Bronchial epithelial cell (primary cell): ENCODE measurements at regions not wholly inside any gene's neighbourhood (a gene's known extent, or its start where the extent isn't known, plus 50 kb on each side); places are given as distances from the start of the nearest gene placed in this dataset.

Source experiments
- DNase-seq: peaks from one replicate; pipeline ENCODE4 v3.0.0-alpha.2; 2010; ENCODE audit warnings: low read depth
- FAIRE-seq: peaks from 2 replicates; lab custom pipeline; 2011; peaks lifted over from hg19 to GRCh38; lab: Jason Lieb, UNC
- H3K27me3 ChIP-seq: 2 replicates; pipeline ENCODE4 v1.5.1; 2011; ENCODE audit warnings: low read length; ENCODE audit not compliant: control insufficient read depth, insufficient read depth
- H3K36me3 ChIP-seq: 2 replicates; pipeline ENCODE4 v1.5.1; 2011; ENCODE audit warnings: low read length; ENCODE audit not compliant: control insufficient read depth, insufficient read depth
- H3K4me3 ChIP-seq: 2 replicates; pipeline ENCODE4 v1.5.1; 2011; ENCODE audit warnings: mild to moderate bottlenecking, low read depth, low read length, control low read depth
- CTCF ChIP-seq: IDR thresholded peaks from 2 replicates; pipeline ENCODE4 v1.5.1; 2011; ENCODE audit warnings: mild to moderate bottlenecking, moderate library complexity, low read length, control low read depth, inconsistent platforms; ENCODE audit not compliant: insufficient read depth, severe bottlenecking

- FAIRE-seq (no peak), DNase-seq (no peak)
These were observed 120.9 kb upstream of the CPSF6 start for GRCh38 chr12:69118516-69118915.

GRCh38 chr12:69119770-69120169, 119.6 kb upstream of the CPSF6 start:
- H3K36me3 ChIP-seq = no peaks in the 10 kb centered on the region
- DNase-seq = no peak
- no peaks in the 10 kb centered on the region for H3K27me3 ChIP-seq
- no peak for FAIRE-seq
- H3K4me3 ChIP-seq = no peak overlapping the region
- TF ChIP-seq CTCF = no peak

More at GRCh38 chr12:69118516-69118915, 120.9 kb upstream of the CPSF6 start:
- TF ChIP-seq CTCF = no peak
- H3K27me3 ChIP-seq = no peaks in the 10 kb centered on the region
- no peak overlapping the region for H3K4me3 ChIP-seq
- no peaks in the 10 kb centered on the region for H3K36me3 ChIP-seq

- H3K36me3 ChIP-seq = no peaks in the 10 kb centered on the region
- TF ChIP-seq CTCF = no peak
- no peak for DNase-seq
- no peaks in the 10 kb centered on the region for H3K27me3 ChIP-seq
- H3K4me3 ChIP-seq = no peak overlapping the region
- FAIRE-seq = no peak
These were observed 119.0 kb upstream of the CPSF6 start for GRCh38 chr12:69120354-69120753.

- no peak for TF ChIP-seq CTCF
These were observed 116.1 kb upstream of the CPSF6 start for GRCh38 chr12:69123311-69123710.

GRCh38 chr12:69123919-69124638, 115.3 kb upstream of the CPSF6 start:
- no peak for FAIRE-seq
- TF ChIP-seq CTCF = no peak

More at GRCh38 chr12:69123311-69123710, 116.1 kb upstream of the CPSF6 start:
- H3K27me3 ChIP-seq = no peaks in the 10 kb centered on the region
- FAIRE-seq (no peak), DNase-seq (no peak)
- H3K36me3 ChIP-seq = no peaks in the 10 kb centered on the region
- no peak overlapping the region for H3K4me3 ChIP-seq

GRCh38 chr12:69129017-69129416, 110.4 kb upstream of the CPSF6 start:
- FAIRE-seq = no peak
- TF ChIP-seq CTCF = no peak
- Histone ChIP-seq H3K27me3 (no peaks in the 10 kb centered on the region), H3K36me3 (no peaks in the 10 kb centered on the region), H3K4me3 (no peak overlapping the region)
- DNase-seq = peak; percentile 3

More at GRCh38 chr12:69123919-69124638, 115.3 kb upstream of the CPSF6 start:
- Histone ChIP-seq H3K27me3 (no peaks in the 10 kb centered on the region), H3K36me3 (no peaks in the 10 kb centered on the region), H3K4me3 (no peak overlapping the region)
- no peak for DNase-seq
